Retinal pigment epithelial cell (primary cell): ENCODE measurements at regions not wholly inside any gene's neighbourhood (a gene's known extent, or its start where the extent isn't known, plus 50 kb on each side); places are given as distances from the start of the nearest gene placed in this dataset.

ENCODE experiments used
- DNase-seq: peaks from one replicate; pipeline ENCODE4 v3.0.0-alpha.2; 2010; ENCODE audit warnings: low read depth
- H3K4me3 ChIP-seq: 2 replicates; pipeline ENCODE4 v1.5.1; 2011; ENCODE audit warnings: mild to moderate bottlenecking, low read length, control low read depth, moderate library complexity
- CTCF ChIP-seq: conservative IDR thresholded peaks from 2 replicates; pipeline ENCODE4 v1.5.1; 2011; ENCODE audit warnings: low read depth, low read length, control low read depth, inconsistent platforms

DNA sequence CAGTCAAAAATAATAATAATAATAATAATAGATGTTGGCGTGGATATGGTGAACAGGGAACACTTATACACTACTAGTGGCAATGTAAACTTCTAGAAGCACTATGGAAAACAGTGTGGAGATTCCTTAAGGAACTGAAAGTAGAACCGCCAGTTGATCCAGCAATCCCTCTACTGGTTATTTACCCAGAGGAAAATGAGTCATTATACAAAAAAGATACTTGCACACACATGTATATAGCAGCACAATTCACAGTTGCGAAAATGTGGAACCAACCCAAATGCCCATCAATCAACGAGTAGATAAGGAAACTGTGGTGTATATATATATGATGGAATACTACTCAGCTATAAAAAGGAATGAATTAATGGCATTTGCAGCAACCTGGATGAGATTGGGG lies 176.0 kb downstream of the PLPP3 start:
- no peak overlapping the region for H3K4me3 ChIP-seq
- DNase-seq: no peak
- no peak for TF ChIP-seq CTCF

GRCh38 chr1:56401191-56401590 lies 178.2 kb downstream of the PLPP3 start:
- TF ChIP-seq CTCF: no peak
- DNase-seq: no peak
- no peak overlapping the region for H3K4me3 ChIP-seq

- no peak for TF ChIP-seq CTCF
- DNase-seq: no peak
- no peak overlapping the region for H3K4me3 ChIP-seq
Observed at GRCh38 chr1:56400526-56400925, 178.8 kb downstream of the PLPP3 start.

DNA sequence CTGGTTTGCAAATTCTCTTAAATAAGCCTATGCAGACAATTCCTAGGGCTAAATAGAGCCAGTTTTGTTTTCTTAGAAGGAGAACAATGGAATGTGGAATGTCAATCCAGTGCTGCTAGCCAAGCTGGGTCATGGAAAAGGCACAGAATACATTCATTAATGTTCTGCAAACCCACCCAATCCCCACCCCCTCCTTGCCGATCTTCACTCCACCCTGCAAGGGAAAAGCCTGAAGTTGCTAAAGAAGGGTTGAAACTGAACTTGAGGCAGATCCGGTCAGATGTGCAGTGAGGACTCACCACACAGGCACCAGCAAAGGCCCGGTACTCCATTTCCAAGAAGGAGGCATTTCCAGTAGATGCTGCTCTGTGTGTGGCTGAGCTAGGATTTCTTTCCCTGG lies 179.6 kb downstream of the PLPP3 start:
- TF ChIP-seq CTCF: no peak
- H3K4me3 ChIP-seq: no peak overlapping the region

DNA sequence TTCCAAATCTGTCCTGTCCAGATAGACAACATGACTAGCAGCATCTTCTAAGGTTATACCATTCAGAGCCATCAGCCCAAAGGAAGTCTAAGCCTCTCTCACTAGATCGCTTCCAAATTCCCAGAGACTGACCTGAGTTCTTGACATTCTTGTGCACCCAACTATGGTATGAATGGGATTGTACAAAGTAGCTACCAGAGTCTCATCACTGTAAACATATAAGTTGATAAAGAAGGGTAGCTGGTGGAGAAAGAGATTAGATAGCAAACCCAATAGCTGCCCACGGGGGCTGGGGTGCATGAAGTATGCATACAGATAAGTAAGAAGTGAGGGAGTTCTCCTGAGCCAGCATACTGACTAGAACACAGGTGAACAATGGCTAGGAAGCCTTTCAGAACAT lies 180.0 kb downstream of the PLPP3 start:
- DNase-seq: no peak
- no peak for TF ChIP-seq CTCF
- no peak overlapping the region for H3K4me3 ChIP-seq

More for the DNA sequence above, 179.6 kb downstream of the PLPP3 start:
- DNase-seq: no peak

GRCh38 chr1:56397811-56398231 lies 181.5 kb downstream of the PLPP3 start:
- DNase-seq: no peak
- no peak for TF ChIP-seq CTCF
- H3K4me3 ChIP-seq: no peak overlapping the region

DNA sequence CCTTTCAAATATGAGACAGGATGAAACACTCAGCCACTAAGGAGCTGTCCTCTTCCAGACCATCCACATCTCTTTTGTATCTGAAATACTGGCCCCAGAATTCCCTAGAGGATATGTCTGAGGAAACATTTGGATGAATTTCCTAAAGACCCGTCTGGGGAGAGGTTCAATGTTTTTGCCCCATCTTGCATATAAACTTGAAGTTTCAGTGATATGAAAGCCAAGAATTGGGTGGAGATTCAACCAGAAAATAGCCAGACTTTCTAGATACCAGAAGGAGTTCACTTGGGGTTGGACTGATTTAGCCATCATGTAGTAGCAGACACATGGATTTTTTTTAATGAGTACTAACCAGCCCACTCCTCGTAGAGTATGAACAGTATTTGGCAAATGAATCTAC lies 182.0 kb downstream of the PLPP3 start:
- DNase-seq: no peak
- no peak overlapping the region for H3K4me3 ChIP-seq
- TF ChIP-seq CTCF: no peak
